ENCODE measurements at regions not wholly inside any gene's neighbourhood (a gene's known extent, or its start where the extent isn't known, plus 50 kb on each side); places are given as distances from the start of the nearest gene placed in this dataset.

GRCh38 chr4:108334031-108334430 is 165.3 kb upstream of the LEF1 start:
- no peak overlapping the region for H3K4me3 Mint-ChIP-seq
- H3K4me3 ChIP-seq (replicated peaks in 1 of 3; ENCODE audit: low read depth in 2 of 3, low read length in 3 of 3): no peak overlapping the region
- H3K4me1 ChIP-seq (ENCODE audit: control insufficient read depth in 1 of 2, insufficient read depth in 2 of 2, low read length in 2 of 2): no peaks in the 10 kb centered on the region
- H3K27me3 Mint-ChIP-seq (ENCODE audit: low read depth in 3 of 3): peaks cover 0 to 3% (median 3%) of the 10 kb centered on the region in 3 donors
- H2AFZ ChIP-seq (ENCODE audit: insufficient read depth, low read depth, low read length, poor library complexity, severe bottlenecking): no peak overlapping the region
- intact Hi-C loops (cut with micrococcal nuclease): no loop called here
- H3K79me2 ChIP-seq (ENCODE audit: insufficient read depth, low read length): no peaks in the 10 kb centered on the region
- no CpG with 5 or more reads among the region's 6 CpGs for WGBS (ENCODE audit: insufficient coverage)
- H4K20me1 ChIP-seq (ENCODE audit: insufficient read depth, low read length): no peaks in the 10 kb centered on the region
- H3K27ac Mint-ChIP-seq: no peak overlapping the region
- H3K9ac ChIP-seq (ENCODE audit: insufficient read depth, low read length, poor library complexity, severe bottlenecking): no peak overlapping the region
- TF ChIP-seq CTCF (IDR thresholded peaks at IDR 0.05): no peak
- no peak overlapping the region for H3K27ac ChIP-seq (ENCODE audit: low read depth in 1 of 2, low read length in 2 of 2)
- H3K36me3 ChIP-seq (replicated peaks in 1 of 2; ENCODE audit: control insufficient read depth in 1 of 2, insufficient read depth in 2 of 2, low read length in 2 of 2): no peaks in the 10 kb centered on the region
- H3K36me3 Mint-ChIP-seq: no peaks in the 10 kb centered on the region
- peaks cover 0 to 2% (median 0%) of the 10 kb centered on the region in 7 donors for H3K9me3 Mint-ChIP-seq
- H3K4me2 ChIP-seq (replicated peaks; ENCODE audit: extremely low read depth, low read length, poor library complexity, severe bottlenecking): no peak overlapping the region
- no peaks in the 10 kb centered on the region for H3K9me3 ChIP-seq (replicated peaks in 1 of 2; ENCODE audit: control insufficient read depth in 1 of 2, insufficient read depth in 1 of 2, low read length in 2 of 2)
- no peaks in the 10 kb centered on the region for H3K4me1 Mint-ChIP-seq
- H3K27me3 ChIP-seq (ENCODE audit: control insufficient read depth in 2 of 2, insufficient read depth in 2 of 2, low read length in 2 of 2): no peaks in the 10 kb centered on the region
- DNase-seq: no peak

- Histone ChIP-seq H3K4me3 (replicated peaks in 1 of 3; ENCODE audit: low read depth in 2 of 3, low read length in 3 of 3) (no peak overlapping the region), H4K20me1 (ENCODE audit: insufficient read depth, low read length) (no peaks in the 10 kb centered on the region), H3K9ac (ENCODE audit: insufficient read depth, low read length, poor library complexity, severe bottlenecking) (no peak overlapping the region), H3K4me1 (ENCODE audit: control insufficient read depth in 1 of 2, insufficient read depth in 2 of 2, low read length in 2 of 2) (no peaks in the 10 kb centered on the region), H3K27ac (ENCODE audit: low read depth in 1 of 2, low read length in 2 of 2) (no peak overlapping the region), H3K27me3 (ENCODE audit: control insufficient read depth in 2 of 2, insufficient read depth in 2 of 2, low read length in 2 of 2) (no peaks in the 10 kb centered on the region), H3K9me3 (replicated peaks in 1 of 2; ENCODE audit: control insufficient read depth in 1 of 2, insufficient read depth in 1 of 2, low read length in 2 of 2) (no peaks in the 10 kb centered on the region), H3K36me3 (replicated peaks in 1 of 2; ENCODE audit: control insufficient read depth in 1 of 2, insufficient read depth in 2 of 2, low read length in 2 of 2) (no peaks in the 10 kb centered on the region), H3K4me2 (replicated peaks; ENCODE audit: extremely low read depth, low read length, poor library complexity, severe bottlenecking) (no peak overlapping the region), H2AFZ (ENCODE audit: insufficient read depth, low read depth, low read length, poor library complexity, severe bottlenecking) (no peak overlapping the region), H3K79me2 (ENCODE audit: insufficient read depth, low read length) (no peaks in the 10 kb centered on the region)
- no CpG with 5 or more reads among the region's 7 CpGs for WGBS (ENCODE audit: insufficient coverage)
- no peak for DNase-seq
- no peaks in the 10 kb centered on the region for H3K36me3 Mint-ChIP-seq
- no peak for TF ChIP-seq CTCF (IDR thresholded peaks at IDR 0.05)
- peaks cover 0 to 3% (median under 1%) of the 10 kb centered on the region in 3 donors for H3K27me3 Mint-ChIP-seq (ENCODE audit: low read depth in 3 of 3)
- intact Hi-C loops (cut with micrococcal nuclease): no loop called here
- H3K9me3 Mint-ChIP-seq: peaks cover 0 to 3% (median 0%) of the 10 kb centered on the region in 7 donors
- H3K27ac Mint-ChIP-seq: no peak overlapping the region
- H3K4me1 Mint-ChIP-seq: no peaks in the 10 kb centered on the region
- H3K4me3 Mint-ChIP-seq: no peak overlapping the region
Measured at GRCh38 chr4:108333353-108333942, 164.7 kb upstream of the LEF1 start.
